SU-DHL-6 (cell line): ENCODE measurements at regions not wholly inside any gene's neighbourhood (a gene's known extent, or its start where the extent isn't known, plus 50 kb on each side); places are given as distances from the start of the nearest gene placed in this dataset.

Experiments
- CTCF ChIP-seq: fragments of 200-600 bp; sonication (generic); IDR thresholded peaks from one replicate; pipeline ENCODE4 v1.5.1; 2017; ENCODE audit warnings: antibody characterized with exemption, mild to moderate bottlenecking, low read length, moderate library complexity; ENCODE audit not compliant: insufficient read depth, poor library complexity, severe bottlenecking
- EZH2phosphoT487 ChIP-seq: fragments of 200-600 bp; sonication (generic), shearing (Covaris generic); conservative IDR thresholded peaks from 2 replicates; pipeline ENCODE4 v1.6.1; 2018; ENCODE audit warnings: mild to moderate bottlenecking, antibody characterized with exemption, low read length, moderate library complexity, mixed read lengths

- TF ChIP-seq CTCF: no peak
- no peak for TF ChIP-seq EZH2phosphoT487
These were observed 186.9 kb upstream of the CNTN1 start for GRCh38 chr12:40505327-40505726.
